K562 (cell line): ENCODE measurements at regions not wholly inside any gene's neighbourhood (a gene's known extent, or its start where the extent isn't known, plus 50 kb on each side); places are given as distances from the start of the nearest gene placed in this dataset.

Experiments
- ATAC-seq: fragments of 200-7000 bp; cut with Tn5 transposase; 3 replicates; pipeline ENCODE4 v1.9.1; 2020; ENCODE audit warnings: moderate library complexity
- BruUV-seq: library from RNA; stranded (reverse); fragments of 400-500 nt; replicated peaks from 2 replicates; lab custom pipeline; 2021; lab: Mats Ljungman, UMichigan
- CTCF ChIA-PET: fragments of 300-600 bp; formaldehyde crosslinking; extraction: SDS; loops from one replicate; lab custom pipeline; 2021; ENCODE audit warnings: low intra/inter-chr PET ratio; lab: Yijun Ruan, JAX
- POLR2A ChIA-PET: fragments of 300-600, 350-650 bp; sonication (Branson Sonifier 250); formaldehyde crosslinking; extraction: SDS; loops from one replicate; lab custom pipeline; 2021; ENCODE audit warnings: antibody characterized with exemption, inconsistent platforms; lab: Yijun Ruan, JAX
- DNase-seq, 4 experiments: peaks; one replicate each; pipeline versions ENCODE4 v3.0.0 to v3.0.0-alpha.2; 2011 to 2018; ENCODE audit warnings: low spot score in 3 of 4, mixed read lengths in 3 of 4; ENCODE audit errors: extremely low read depth in 1 of 4
- FAIRE-seq: peaks from 2 replicates; lab custom pipeline; 2011; peaks lifted over from hg19 to GRCh38; lab: Jason Lieb, UNC
- H2AFZ ChIP-seq: 2 replicates; pipeline ENCODE4 v1.6.0; 2011; ENCODE audit warnings: low read depth, low read length, control low read depth, inconsistent platforms
- H3K27ac ChIP-seq: fragments of 200-600 bp; 3 replicates; pipeline ENCODE4 v1.8.0; 2011; ENCODE audit warnings: low read depth, mild to moderate bottlenecking, control low read depth, inconsistent platforms, low read length, moderate library complexity, mixed read lengths; ENCODE audit errors: extremely low read depth
- H3K27me3 ChIP-seq, 2 experiments: fragments of 300-600 bp in 1 of 2; 2 replicates in 1 of 2; 3 replicates in 1 of 2; pipeline versions ENCODE4 v1.6.0 to v1.8.0; 2011; ENCODE audit warnings: inconsistent platforms in 2 of 2, low read length in 2 of 2, mild to moderate bottlenecking in 1 of 2, mixed read lengths in 1 of 2, moderate library complexity in 1 of 2; ENCODE audit not compliant: control insufficient read depth in 2 of 2, insufficient read depth in 2 of 2
- H3K36me3 ChIP-seq: fragments of 300-600 bp; 3 replicates; pipeline ENCODE4 v1.8.0; 2011; ENCODE audit warnings: mild to moderate bottlenecking, low read length, inconsistent platforms; ENCODE audit not compliant: control insufficient read depth, insufficient read depth
- H3K4me1 ChIP-seq, 2 experiments: fragments of 200-600 bp in 1 of 2; replicated peaks in 1 of 2; 2 replicates in 1 of 2; 3 replicates in 1 of 2; pipeline versions ENCODE4 v1.5.1 to v1.8.0; 2011; ENCODE audit warnings: inconsistent platforms in 2 of 2, low read length in 2 of 2, mild to moderate bottlenecking in 1 of 2, mixed read lengths in 1 of 2, moderate library complexity in 1 of 2; ENCODE audit not compliant: control insufficient read depth in 2 of 2, insufficient read depth in 2 of 2
- H3K4me2 ChIP-seq: 2 replicates; pipeline ENCODE4 v1.6.1; 2011; ENCODE audit warnings: low read length, control low read depth, inconsistent platforms, mixed read lengths; ENCODE audit not compliant: insufficient read depth
- H3K4me3 ChIP-seq: fragments of 200-600 bp; sonication (generic), shearing (Covaris generic); 2 replicates; pipeline ENCODE4 v1.5.1; 2016; ENCODE audit warnings: control low read depth, inconsistent platforms
- H3K79me2 ChIP-seq: fragments of 200-600 bp; 3 replicates; pipeline ENCODE4 v1.8.0; 2011; ENCODE audit warnings: low read length, inconsistent platforms; ENCODE audit not compliant: control insufficient read depth, insufficient read depth
- H3K9ac ChIP-seq, 2 experiments: 2 replicates each; pipeline versions ENCODE4 v1.6.0 to v1.6.1; 2011; ENCODE audit warnings: low read depth in 2 of 2, low read length in 2 of 2, control low read depth in 1 of 2, inconsistent platforms in 1 of 2, mild to moderate bottlenecking in 1 of 2, mixed read lengths in 1 of 2; ENCODE audit not compliant: insufficient read depth in 1 of 2
- H3K9me1 ChIP-seq: one replicate; pipeline ENCODE4 v1.6.0; 2011; ENCODE audit warnings: inconsistent platforms, mild to moderate bottlenecking, low read length, moderate library complexity; ENCODE audit not compliant: control insufficient read depth, insufficient read depth
- H3K9me3 ChIP-seq: replicated peaks from 2 replicates; pipeline ENCODE4 v1.5.1; 2011; ENCODE audit warnings: low read depth, low read length, inconsistent platforms; ENCODE audit not compliant: control insufficient read depth, insufficient read depth
- H4K20me1 ChIP-seq: replicated peaks from 2 replicates; pipeline ENCODE4 v1.6.1; 2011; ENCODE audit warnings: low read length, inconsistent platforms, mixed read lengths; ENCODE audit not compliant: control insufficient read depth, insufficient read depth
- ATF7 ChIP-seq: fragments of 450-650 bp; IDR thresholded peaks from 2 replicates; pipeline ENCODE4 v1.7.1; 2014; ENCODE audit warnings: mild to moderate bottlenecking, moderate library complexity
- HOXB6 ChIP-seq: fragments of 250-450 bp; sonication (Bioruptor Pico); IDR thresholded peaks from 2 replicates; pipeline ENCODE4 v1.5.1; 2022; ENCODE audit warnings: mild to moderate bottlenecking, borderline replicate concordance
- NFE2L1 ChIP-seq: fragments of 450-650 bp; IDR thresholded peaks from 2 replicates; pipeline ENCODE4 v1.6.1; 2016; ENCODE audit warnings: missing genetic modification characterization, low read depth, mild to moderate bottlenecking, missing compliant biosample characterization, moderate library complexity, borderline replicate concordance
- NONO ChIP-seq, 2 experiments: fragments of 200-400 bp in 1 of 2; fragments of 450-650 bp in 1 of 2; formaldehyde crosslinking in 1 of 2; IDR thresholded peaks; 2 replicates each; pipeline ENCODE4 v1.6.1; 2017; ENCODE audit warnings: low read depth in 2 of 2, mild to moderate bottlenecking in 2 of 2, moderate library complexity in 2 of 2, low read length in 1 of 2
- SPI1 ChIP-seq: IDR thresholded peaks from 2 replicates; pipeline ENCODE4 v1.6.1; 2011; ENCODE audit warnings: low read depth, low read length, control low read depth, borderline replicate concordance
- ZNF311 ChIP-seq: fragments of 250-450 bp; sonication (Bioruptor Pico); IDR thresholded peaks from 2 replicates; pipeline ENCODE4 v1.4.0; 2020; ENCODE audit warnings: mild to moderate bottlenecking, moderate library complexity
- ZSCAN29 ChIP-seq: fragments of 450-650 bp; IDR thresholded peaks from 2 replicates; pipeline ENCODE4 v1.6.1; 2017
- WGBS: fragments of 100-300 bp; shearing (Covaris generic); methylation state at CpG from one replicate; pipeline ENCODE4 v1.1.6; 2016; ENCODE audit warnings: low coverage, mixed read lengths; ENCODE audit not compliant: insufficient coverage; ENCODE audit errors: missing lambda C conversion rate; 5-methylcytosine and 5-hydroxymethylcytosine counted together
- in situ Hi-C: fragments of 300-500 bp; cut with MboI; formaldehyde crosslinking; loops from 4 replicates; pipeline ENCODE4 v1.15.0; 2018; ENCODE audit warnings: inconsistent platforms, mixed read lengths
- intact Hi-C: fragments of 100-400 bp; cut with micrococcal nuclease; formaldehyde crosslinking; loops from 2 replicates; pipeline ENCODE4 v1.14.2; 2022
- TF ChIP-seq, protein P1 (sequence below): fragments of 450-650 bp; IDR thresholded peaks from 2 replicates; pipeline ENCODE4 v1.7.0; 2016; ENCODE audit warnings: borderline replicate concordance
- TF ChIP-seq, protein P2 (sequence below): fragments of 200-800 bp; sonication (Bioruptor generic); IDR thresholded peaks from 2 replicates; pipeline ENCODE4 v1.6.1; 2017; ENCODE audit warnings: missing genetic modification characterization, missing compliant biosample characterization
- TF ChIP-seq, protein P3 (sequence below): fragments of 250-450 bp; sonication (Bioruptor Pico); IDR thresholded peaks from 2 replicates; pipeline ENCODE4 v1.9.0; 2021; ENCODE audit warnings: mild to moderate bottlenecking
- TF ChIP-seq, protein P4 (sequence below), 2 experiments: fragments of 450-650 bp in 1 of 2; sonication (generic) in 1 of 2; formaldehyde crosslinking in 1 of 2; IDR thresholded peaks in 1 of 2; conservative IDR thresholded peaks in 1 of 2; 2 replicates each; pipeline versions ENCODE4 v1.6.1 to v1.8.1; 2016 to 2023; ENCODE audit warnings: mild to moderate bottlenecking in 2 of 2, moderate library complexity in 2 of 2, inconsistent platforms in 1 of 2, missing genetic modification reagents in 1 of 2
- TF ChIP-seq, protein P5 (sequence below): fragments of 450-650 bp; IDR thresholded peaks from 2 replicates; pipeline ENCODE4 v1.6.1; 2016; ENCODE audit warnings: missing biosample characterization, missing genetic modification characterization

DNA sequence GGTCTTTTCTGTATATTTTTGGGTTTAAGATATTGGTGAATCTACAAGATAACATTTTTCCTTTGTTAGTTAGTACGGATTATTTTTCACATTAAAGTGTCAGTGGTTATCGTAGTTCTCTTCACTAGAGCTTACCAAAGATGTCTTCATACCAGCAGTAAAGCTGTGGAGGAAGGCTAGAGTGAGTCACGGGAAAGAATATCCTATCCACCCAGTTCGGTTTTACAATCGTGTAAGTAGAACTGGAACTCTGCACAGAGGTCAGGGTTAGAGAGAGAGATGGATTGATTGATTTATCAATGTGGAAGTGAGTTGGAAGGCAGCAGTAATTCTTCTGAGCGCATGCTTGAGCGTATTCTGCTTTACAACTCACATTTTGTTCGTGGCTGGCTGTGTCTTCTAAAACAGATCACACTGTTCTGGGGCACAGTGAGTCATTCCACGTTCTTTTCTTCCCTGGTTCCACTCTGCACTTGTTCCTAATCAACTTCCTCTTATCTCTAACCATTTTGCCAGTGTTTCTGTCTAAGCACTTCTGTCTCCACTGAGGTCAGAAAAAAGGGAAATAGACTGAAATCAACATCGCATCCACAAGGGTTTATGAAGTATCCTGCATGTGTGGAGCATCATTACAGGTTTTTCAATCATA lies 86.5 kb upstream of the ARRDC3 start (continued):
- TF ChIP-seq, protein P1, sequence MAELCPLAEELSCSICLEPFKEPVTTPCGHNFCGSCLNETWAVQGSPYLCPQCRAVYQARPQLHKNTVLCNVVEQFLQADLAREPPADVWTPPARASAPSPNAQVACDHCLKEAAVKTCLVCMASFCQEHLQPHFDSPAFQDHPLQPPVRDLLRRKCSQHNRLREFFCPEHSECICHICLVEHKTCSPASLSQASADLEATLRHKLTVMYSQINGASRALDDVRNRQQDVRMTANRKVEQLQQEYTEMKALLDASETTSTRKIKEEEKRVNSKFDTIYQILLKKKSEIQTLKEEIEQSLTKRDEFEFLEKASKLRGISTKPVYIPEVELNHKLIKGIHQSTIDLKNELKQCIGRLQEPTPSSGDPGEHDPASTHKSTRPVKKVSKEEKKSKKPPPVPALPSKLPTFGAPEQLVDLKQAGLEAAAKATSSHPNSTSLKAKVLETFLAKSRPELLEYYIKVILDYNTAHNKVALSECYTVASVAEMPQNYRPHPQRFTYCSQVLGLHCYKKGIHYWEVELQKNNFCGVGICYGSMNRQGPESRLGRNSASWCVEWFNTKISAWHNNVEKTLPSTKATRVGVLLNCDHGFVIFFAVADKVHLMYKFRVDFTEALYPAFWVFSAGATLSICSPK, result no peak
- TF ChIP-seq NONO (IDR thresholded peaks at IDR 0.05; ENCODE audit: low read depth in 2 of 2, low read length in 1 of 2), result no peak

DNA sequence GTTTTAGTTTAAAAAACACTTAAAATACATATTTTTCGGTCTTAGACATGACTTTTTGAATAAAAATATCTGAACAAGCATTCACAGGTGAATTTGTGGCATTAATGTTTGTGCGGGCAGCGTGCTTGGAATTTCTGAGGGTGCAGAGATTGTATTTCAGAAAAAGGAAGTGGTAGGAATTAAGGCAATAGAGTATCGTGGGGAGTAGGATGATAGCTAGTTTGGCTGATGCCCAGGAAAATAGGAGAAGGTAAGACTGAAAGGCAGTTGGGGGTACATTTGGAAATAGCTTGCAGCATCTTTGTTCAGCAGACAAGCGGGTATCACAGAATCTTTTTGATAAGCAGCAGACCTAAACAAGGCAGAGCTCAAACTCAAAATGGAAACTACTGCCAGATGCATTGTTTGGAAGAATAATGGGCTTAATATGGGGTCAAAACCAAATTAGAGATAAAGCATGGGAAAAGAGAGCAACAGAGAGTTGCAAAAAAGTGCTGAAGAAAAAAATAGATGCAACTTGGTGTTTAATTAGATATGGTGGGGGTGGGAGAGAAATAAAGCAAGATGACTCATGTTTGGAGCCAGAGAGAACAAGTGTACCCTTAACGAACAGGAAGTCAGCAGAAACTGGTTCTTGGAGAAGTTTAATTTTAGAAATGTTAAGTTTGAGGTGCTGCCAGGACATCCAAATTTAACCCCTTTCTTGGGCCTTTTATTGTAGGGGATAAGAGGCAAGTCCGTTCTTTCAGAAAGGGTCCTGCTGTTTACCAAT lies 85.7 kb upstream of the ARRDC3 start:
- H3K9me1 ChIP-seq, result no peaks in the 10 kb centered on the region
- H3K9ac ChIP-seq, result no peak overlapping the region
- H3K4me2 ChIP-seq, result peak overlapping the region; percentile 51; the same call in 1 of the 2 replicates
- intact Hi-C loops (no loop called here), in situ Hi-C loops (no loop called here)
- POLR2A ChIA-PET, result interaction anchor here (0.7 to 1.0 kb wide), 2 partner anchors 9 to 15 kb away, joined by 3 read pairs; no protein-coding TSS in a partner anchor
- no TSS peak for BruUV-seq
- CTCF ChIA-PET, result no interaction called here
- no peaks in the 10 kb centered on the region for H4K20me1 ChIP-seq
- DNase-seq (no peak), FAIRE-seq (no peak), ATAC-seq (no peak)
- H3K79me2 ChIP-seq, result no peaks in the 10 kb centered on the region
- no peaks in the 10 kb centered on the region for H3K36me3 ChIP-seq
- peak overlapping the region; percentile 75 for H2AFZ ChIP-seq
- no peak overlapping the region for H3K4me3 ChIP-seq
- H3K9me3 ChIP-seq, result no peaks in the 10 kb centered on the region
- no peaks in the 10 kb centered on the region for H3K27me3 ChIP-seq
- 2% methylated on average over 7 of the region's 7 CpGs for WGBS
- peaks cover 0 to 5% of the 10 kb centered on the region in 2 experiments; a peak in 2 of 5 replicates for H3K4me1 ChIP-seq
- H3K27ac ChIP-seq, result no peak overlapping the region
- TF ChIP-seq, protein P2, sequence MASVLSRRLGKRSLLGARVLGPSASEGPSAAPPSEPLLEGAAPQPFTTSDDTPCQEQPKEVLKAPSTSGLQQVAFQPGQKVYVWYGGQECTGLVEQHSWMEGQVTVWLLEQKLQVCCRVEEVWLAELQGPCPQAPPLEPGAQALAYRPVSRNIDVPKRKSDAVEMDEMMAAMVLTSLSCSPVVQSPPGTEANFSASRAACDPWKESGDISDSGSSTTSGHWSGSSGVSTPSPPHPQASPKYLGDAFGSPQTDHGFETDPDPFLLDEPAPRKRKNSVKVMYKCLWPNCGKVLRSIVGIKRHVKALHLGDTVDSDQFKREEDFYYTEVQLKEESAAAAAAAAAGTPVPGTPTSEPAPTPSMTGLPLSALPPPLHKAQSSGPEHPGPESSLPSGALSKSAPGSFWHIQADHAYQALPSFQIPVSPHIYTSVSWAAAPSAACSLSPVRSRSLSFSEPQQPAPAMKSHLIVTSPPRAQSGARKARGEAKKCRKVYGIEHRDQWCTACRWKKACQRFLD, result 0 out of 2 replicates have a peak, but pooled peaks have one; percentile 34
- no peak for TF ChIP-seq ATF7
- no peak for TF ChIP-seq HOXB6 (CRISPR knock-in tag)
- TF ChIP-seq SPI1, result peak; percentile 61; the same call in 1 of the 2 replicates
- TF ChIP-seq ZSCAN29, result no peak
- TF ChIP-seq ZNF311 (CRISPR knock-in tag), result no peak
- no peak for TF ChIP-seq NFE2L1 (tag)
- TF ChIP-seq, protein P3, sequence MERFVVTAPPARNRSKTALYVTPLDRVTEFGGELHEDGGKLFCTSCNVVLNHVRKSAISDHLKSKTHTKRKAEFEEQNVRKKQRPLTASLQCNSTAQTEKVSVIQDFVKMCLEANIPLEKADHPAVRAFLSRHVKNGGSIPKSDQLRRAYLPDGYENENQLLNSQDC, result no peak
- TF ChIP-seq, protein P4, sequence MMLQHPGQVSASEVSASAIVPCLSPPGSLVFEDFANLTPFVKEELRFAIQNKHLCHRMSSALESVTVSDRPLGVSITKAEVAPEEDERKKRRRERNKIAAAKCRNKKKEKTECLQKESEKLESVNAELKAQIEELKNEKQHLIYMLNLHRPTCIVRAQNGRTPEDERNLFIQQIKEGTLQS (IDR thresholded peaks at IDR 0.05), result peak; percentile 38; the same call in 1 of the 2 replicates
- TF ChIP-seq, protein P4 (CRISPR knock-in tag; conservative IDR thresholded peaks at IDR 0.05), result no peak
- TF ChIP-seq, protein P5, sequence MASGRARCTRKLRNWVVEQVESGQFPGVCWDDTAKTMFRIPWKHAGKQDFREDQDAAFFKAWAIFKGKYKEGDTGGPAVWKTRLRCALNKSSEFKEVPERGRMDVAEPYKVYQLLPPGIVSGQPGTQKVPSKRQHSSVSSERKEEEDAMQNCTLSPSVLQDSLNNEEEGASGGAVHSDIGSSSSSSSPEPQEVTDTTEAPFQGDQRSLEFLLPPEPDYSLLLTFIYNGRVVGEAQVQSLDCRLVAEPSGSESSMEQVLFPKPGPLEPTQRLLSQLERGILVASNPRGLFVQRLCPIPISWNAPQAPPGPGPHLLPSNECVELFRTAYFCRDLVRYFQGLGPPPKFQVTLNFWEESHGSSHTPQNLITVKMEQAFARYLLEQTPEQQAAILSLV (tag), result no peak
